Panc1 (cell line): ENCODE measurements at regions not wholly inside any gene's neighbourhood (a gene's known extent, or its start where the extent isn't known, plus 50 kb on each side); places are given as distances from the start of the nearest gene placed in this dataset.

Experiments used
- ATAC-seq: fragments of 200-7000 bp; cut with Tn5 transposase; 2 replicates; pipeline ENCODE4 v1.9.1; 2020; ENCODE audit warnings: mild to moderate bottlenecking, moderate library complexity
- BruUV-seq: library from RNA; stranded (reverse); fragments of 400-500 nt; replicated peaks from 2 replicates; lab custom pipeline; 2021; lab: Mats Ljungman, UMichigan
- CTCF ChIA-PET: fragments of 300-600 bp; sonication (Branson Sonifier 250); formaldehyde crosslinking; loops from one replicate; lab custom pipeline; 2022; ENCODE audit warnings: antibody characterized with exemption; lab: Charles Lee
- POLR2A ChIA-PET: fragments of 300-600 bp; sonication (Branson Sonifier 250); formaldehyde crosslinking; loops from one replicate; lab custom pipeline; 2022; ENCODE audit warnings: antibody characterized with exemption; lab: Charles Lee
- DNase-seq: peaks from one replicate; pipeline ENCODE4 v3.0.0-alpha.2; 2010; ENCODE audit warnings: low read depth, low spot score
- H3K27ac ChIP-seq: 2 replicates; pipeline ENCODE4 v1.5.1; 2011; ENCODE audit warnings: mild to moderate bottlenecking, low read length, inconsistent platforms
- H3K27me3 ChIP-seq: fragments of 200-500 bp; sonication (Bioruptor generic); 2 replicates; pipeline ENCODE4 v1.6.0; 2014; ENCODE audit warnings: low read length, inconsistent platforms; ENCODE audit not compliant: control insufficient read depth, insufficient read depth
- H3K36me3 ChIP-seq: fragments of 200-500 bp; sonication (Bioruptor generic); 2 replicates; pipeline ENCODE4 v1.5.1; 2014; ENCODE audit warnings: inconsistent platforms, mild to moderate bottlenecking, low read length, moderate library complexity; ENCODE audit not compliant: control insufficient read depth, insufficient read depth
- H3K4me1 ChIP-seq: 2 replicates; pipeline ENCODE4 v1.5.1; 2011; ENCODE audit warnings: inconsistent platforms, mild to moderate bottlenecking, low read length, moderate library complexity; ENCODE audit not compliant: control insufficient read depth, insufficient read depth
- H3K4me3 ChIP-seq, 2 experiments: 2 replicates each; pipeline ENCODE4 v1.5.1; 2011 to 2012; ENCODE audit warnings: low read depth in 2 of 2, low read length in 2 of 2, mild to moderate bottlenecking in 2 of 2, inconsistent platforms in 1 of 2, moderate library complexity in 1 of 2
- H3K9me3 ChIP-seq: fragments of 200-500 bp; sonication (Bioruptor generic); 2 replicates; pipeline ENCODE4 v1.5.1; 2014; ENCODE audit warnings: low read depth, mild to moderate bottlenecking, inconsistent platforms, low read length, moderate library complexity; ENCODE audit not compliant: control insufficient read depth, insufficient read depth
- POLR2AphosphoS5 ChIP-seq: IDR thresholded peaks from 2 replicates; pipeline ENCODE4 v1.6.1; 2012; ENCODE audit warnings: mild to moderate bottlenecking, low read depth, low read length, moderate library complexity
- SIN3A ChIP-seq: IDR thresholded peaks from 2 replicates; pipeline ENCODE4 v1.6.1; 2012; ENCODE audit warnings: low read depth, mild to moderate bottlenecking, low read length, moderate library complexity, borderline replicate concordance; ENCODE audit not compliant: insufficient read depth
- TCF7L2 ChIP-seq: IDR thresholded peaks from 2 replicates; pipeline ENCODE4 v1.6.1; 2011; ENCODE audit warnings: mild to moderate bottlenecking, low read depth, low read length, inconsistent platforms
- in situ Hi-C: cut with HindIII; loops from 2 replicates; pipeline ENCODE4 v1.10.0; 2016; ENCODE audit warnings: low sequenced_read_pairs, low pct_unique_long_range_greater_than_20kb
- intact Hi-C: fragments of 100-400 bp; cut with micrococcal nuclease; formaldehyde crosslinking; loops from one replicate; pipeline ENCODE4 v1.10.0; 2022; ENCODE audit not compliant: unreplicated experiment
- TF ChIP-seq, protein P1 (sequence below): fragments of 450-650 bp; IDR thresholded peaks from 2 replicates; pipeline ENCODE4 v1.5.1; 2017; ENCODE audit warnings: mild to moderate bottlenecking
- TF ChIP-seq, protein P2 (sequence below), 2 experiments: IDR thresholded peaks; 2 replicates each; pipeline ENCODE4 v1.6.1; 2011 to 2012; ENCODE audit warnings: low read depth in 2 of 2, control low read depth in 1 of 2, low read length in 1 of 2, mild to moderate bottlenecking in 1 of 2, moderate library complexity in 1 of 2; ENCODE audit not compliant: insufficient read depth in 1 of 2

DNA sequence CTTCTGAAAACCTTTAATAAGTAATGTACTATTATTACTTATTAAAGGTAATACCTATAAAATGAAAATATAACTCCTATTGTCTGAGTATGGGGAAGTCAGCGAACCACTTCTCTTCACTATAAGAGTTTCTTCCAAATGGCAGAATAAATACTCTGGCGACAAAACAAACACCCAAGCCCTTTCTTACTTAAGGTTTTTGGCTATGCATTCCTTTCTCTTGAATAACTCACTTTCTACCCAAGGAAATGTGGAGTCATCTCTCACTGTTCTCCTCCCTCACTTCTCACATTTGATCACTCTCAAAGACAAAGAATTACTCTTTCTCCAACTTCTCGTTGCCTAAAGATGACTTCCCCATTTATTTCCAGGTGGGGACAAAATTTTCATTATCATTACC lies 816.8 kb upstream of the CRIM1 start:
- TF ChIP-seq POLR2AphosphoS5: no peak
- TF ChIP-seq, protein P1, sequence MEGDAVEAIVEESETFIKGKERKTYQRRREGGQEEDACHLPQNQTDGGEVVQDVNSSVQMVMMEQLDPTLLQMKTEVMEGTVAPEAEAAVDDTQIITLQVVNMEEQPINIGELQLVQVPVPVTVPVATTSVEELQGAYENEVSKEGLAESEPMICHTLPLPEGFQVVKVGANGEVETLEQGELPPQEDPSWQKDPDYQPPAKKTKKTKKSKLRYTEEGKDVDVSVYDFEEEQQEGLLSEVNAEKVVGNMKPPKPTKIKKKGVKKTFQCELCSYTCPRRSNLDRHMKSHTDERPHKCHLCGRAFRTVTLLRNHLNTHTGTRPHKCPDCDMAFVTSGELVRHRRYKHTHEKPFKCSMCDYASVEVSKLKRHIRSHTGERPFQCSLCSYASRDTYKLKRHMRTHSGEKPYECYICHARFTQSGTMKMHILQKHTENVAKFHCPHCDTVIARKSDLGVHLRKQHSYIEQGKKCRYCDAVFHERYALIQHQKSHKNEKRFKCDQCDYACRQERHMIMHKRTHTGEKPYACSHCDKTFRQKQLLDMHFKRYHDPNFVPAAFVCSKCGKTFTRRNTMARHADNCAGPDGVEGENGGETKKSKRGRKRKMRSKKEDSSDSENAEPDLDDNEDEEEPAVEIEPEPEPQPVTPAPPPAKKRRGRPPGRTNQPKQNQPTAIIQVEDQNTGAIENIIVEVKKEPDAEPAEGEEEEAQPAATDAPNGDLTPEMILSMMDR: no peak
- TF ChIP-seq SIN3A: no peak
- TF ChIP-seq TCF7L2: no peak
- TF ChIP-seq, protein P2, sequence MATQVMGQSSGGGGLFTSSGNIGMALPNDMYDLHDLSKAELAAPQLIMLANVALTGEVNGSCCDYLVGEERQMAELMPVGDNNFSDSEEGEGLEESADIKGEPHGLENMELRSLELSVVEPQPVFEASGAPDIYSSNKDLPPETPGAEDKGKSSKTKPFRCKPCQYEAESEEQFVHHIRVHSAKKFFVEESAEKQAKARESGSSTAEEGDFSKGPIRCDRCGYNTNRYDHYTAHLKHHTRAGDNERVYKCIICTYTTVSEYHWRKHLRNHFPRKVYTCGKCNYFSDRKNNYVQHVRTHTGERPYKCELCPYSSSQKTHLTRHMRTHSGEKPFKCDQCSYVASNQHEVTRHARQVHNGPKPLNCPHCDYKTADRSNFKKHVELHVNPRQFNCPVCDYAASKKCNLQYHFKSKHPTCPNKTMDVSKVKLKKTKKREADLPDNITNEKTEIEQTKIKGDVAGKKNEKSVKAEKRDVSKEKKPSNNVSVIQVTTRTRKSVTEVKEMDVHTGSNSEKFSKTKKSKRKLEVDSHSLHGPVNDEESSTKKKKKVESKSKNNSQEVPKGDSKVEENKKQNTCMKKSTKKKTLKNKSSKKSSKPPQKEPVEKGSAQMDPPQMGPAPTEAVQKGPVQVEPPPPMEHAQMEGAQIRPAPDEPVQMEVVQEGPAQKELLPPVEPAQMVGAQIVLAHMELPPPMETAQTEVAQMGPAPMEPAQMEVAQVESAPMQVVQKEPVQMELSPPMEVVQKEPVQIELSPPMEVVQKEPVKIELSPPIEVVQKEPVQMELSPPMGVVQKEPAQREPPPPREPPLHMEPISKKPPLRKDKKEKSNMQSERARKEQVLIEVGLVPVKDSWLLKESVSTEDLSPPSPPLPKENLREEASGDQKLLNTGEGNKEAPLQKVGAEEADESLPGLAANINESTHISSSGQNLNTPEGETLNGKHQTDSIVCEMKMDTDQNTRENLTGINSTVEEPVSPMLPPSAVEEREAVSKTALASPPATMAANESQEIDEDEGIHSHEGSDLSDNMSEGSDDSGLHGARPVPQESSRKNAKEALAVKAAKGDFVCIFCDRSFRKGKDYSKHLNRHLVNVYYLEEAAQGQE (IDR thresholded peaks at IDR 0.05; ENCODE audit: insufficient read depth in 1 of 2, low read depth in 2 of 2, low read length in 1 of 2): no peak
- CTCF ChIA-PET: no interaction called here
- no peaks in the 10 kb centered on the region for H3K4me1 ChIP-seq
- no peak for DNase-seq
- H3K4me3 ChIP-seq: no peak overlapping the region
- intact Hi-C loops (no loop called here), in situ Hi-C loops (no loop called here)
- no peaks in the 10 kb centered on the region for H3K9me3 ChIP-seq
- H3K27me3 ChIP-seq: no peaks in the 10 kb centered on the region
- no peaks in the 10 kb centered on the region for H3K36me3 ChIP-seq
- no peak for ATAC-seq
- H3K27ac ChIP-seq: no peak overlapping the region
- POLR2A ChIA-PET: no interaction called here
- no TSS peak for BruUV-seq

DNA sequence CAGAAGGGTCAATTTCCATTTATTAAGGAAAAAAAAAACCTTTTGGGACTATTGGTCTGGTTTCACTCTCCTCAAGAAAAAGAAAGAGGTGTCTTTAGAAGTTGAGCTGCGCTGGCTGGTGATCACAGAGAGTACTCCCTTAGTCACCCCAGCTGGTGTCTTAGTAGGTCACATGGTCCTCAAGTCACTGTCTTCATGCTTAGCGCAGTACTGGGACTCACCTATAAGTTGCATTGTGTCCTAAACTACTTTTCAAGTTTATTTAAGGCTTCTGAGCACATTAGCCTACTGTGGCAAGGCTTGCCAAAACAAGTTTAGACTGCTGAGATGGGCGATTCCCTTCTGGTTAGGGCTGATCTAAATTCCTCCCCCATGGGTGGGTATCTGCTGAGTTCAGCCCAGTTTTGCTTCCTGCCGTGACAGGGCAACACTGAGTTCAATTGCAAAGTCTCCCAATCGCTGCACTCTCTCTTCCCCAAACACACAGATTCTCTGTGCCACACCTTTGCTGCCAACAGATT lies 824.9 kb upstream of the CRIM1 start:
- BruUV-seq: no TSS peak
- ATAC-seq (no peak), DNase-seq (no peak)
- intact Hi-C loops: no loop called here
- no peak overlapping the region for H3K4me3 ChIP-seq
- ChIA-PET POLR2A (no interaction called here), CTCF (no interaction called here)
- H3K36me3 ChIP-seq: no peaks in the 10 kb centered on the region
- no peaks in the 10 kb centered on the region for H3K27me3 ChIP-seq
- in situ Hi-C loops: no loop called here
- no peaks in the 10 kb centered on the region for H3K4me1 ChIP-seq
- TF ChIP-seq TCF7L2: no peak
- TF ChIP-seq, protein P1: no peak
- TF ChIP-seq SIN3A: no peak
- TF ChIP-seq, protein P2 (IDR thresholded peaks at IDR 0.05; ENCODE audit: insufficient read depth in 1 of 2, low read depth in 2 of 2, low read length in 1 of 2): no peak
- TF ChIP-seq POLR2AphosphoS5: no peak
- H3K27ac ChIP-seq: no peak overlapping the region
- H3K9me3 ChIP-seq: peaks cover 3% of the 10 kb centered on the region; the same call in 1 of the 2 replicates
